OCI-LY7 (cell line): ENCODE measurements at regions not wholly inside any gene's neighbourhood (a gene's known extent, or its start where the extent isn't known, plus 50 kb on each side); places are given as distances from the start of the nearest gene placed in this dataset.

ENCODE experiments used
- BruUV-seq: library from RNA; stranded (reverse); fragments of 400-500 nt; replicated peaks from 2 replicates; lab custom pipeline; 2021; lab: Mats Ljungman, UMichigan
- CTCF ChIA-PET: fragments of 300-600 bp; sonication (Branson Sonifier 250); formaldehyde crosslinking; loops from one replicate; lab custom pipeline; 2022; ENCODE audit warnings: antibody characterized with exemption; ENCODE audit not compliant: unreplicated experiment; lab: Charles Lee
- POLR2A ChIA-PET: fragments of 300-600 bp; sonication (Branson Sonifier 250); formaldehyde crosslinking; loops from one replicate; lab custom pipeline; 2022; ENCODE audit warnings: antibody characterized with exemption; lab: Charles Lee
- DNase-seq: peaks from one replicate; pipeline ENCODE4 v3.0.0-alpha.2; 2015; ENCODE audit warnings: low spot score
- H2AFZ ChIP-seq: fragments of 200-600 bp; sonication (generic), shearing (Covaris generic); 2 replicates; pipeline ENCODE4 v1.6.1; 2014; ENCODE audit warnings: mild to moderate bottlenecking, antibody characterized with exemption, low read length, moderate library complexity
- H3K27ac ChIP-seq: fragments of 200-600 bp; sonication (generic); 2 replicates; pipeline ENCODE4 v1.5.1; 2014; ENCODE audit warnings: mixed run types, low read depth, mild to moderate bottlenecking, moderate library complexity, low read length, inconsistent platforms; ENCODE audit not compliant: poor library complexity, severe bottlenecking
- H3K36me3 ChIP-seq: fragments of 200-600 bp; sonication (generic); 2 replicates; pipeline ENCODE4 v1.6.1; 2014; ENCODE audit warnings: mild to moderate bottlenecking, antibody characterized with exemption, low read length, moderate library complexity, mixed read lengths; ENCODE audit not compliant: insufficient read depth
- H3K4me1 ChIP-seq: fragments of 200-600 bp; sonication (generic); 2 replicates; pipeline ENCODE4 v1.5.1; 2014; ENCODE audit warnings: mild to moderate bottlenecking, low read length; ENCODE audit not compliant: insufficient read depth, poor library complexity, severe bottlenecking
- H3K4me2 ChIP-seq: fragments of 200-600 bp; sonication (generic); 2 replicates; pipeline ENCODE4 v1.6.1; 2014; ENCODE audit warnings: mild to moderate bottlenecking, low read length
- H3K4me3 ChIP-seq: fragments of 200-600 bp; sonication (generic); 2 replicates; pipeline ENCODE4 v1.5.1; 2014; ENCODE audit warnings: mild to moderate bottlenecking, low read depth, low read length; ENCODE audit not compliant: poor library complexity, severe bottlenecking
- H3K79me2 ChIP-seq: fragments of 200-600 bp; sonication (generic); 2 replicates; pipeline ENCODE4 v1.6.1; 2016; ENCODE audit warnings: low read depth, mild to moderate bottlenecking, low read length, moderate library complexity, mixed read lengths; ENCODE audit not compliant: insufficient read depth
- H3K9me2 ChIP-seq: fragments of 200-600 bp; sonication (generic); 2 replicates; pipeline ENCODE4 v1.6.1; 2016; ENCODE audit warnings: mild to moderate bottlenecking, low read length, mixed read lengths; ENCODE audit not compliant: insufficient read depth
- H3K9me3 ChIP-seq: fragments of 200-600 bp; sonication (generic); 2 replicates; pipeline ENCODE4 v1.6.1; 2014; ENCODE audit warnings: mild to moderate bottlenecking, mixed run types, low read length, mixed read lengths
- H4K20me1 ChIP-seq: fragments of 200-600 bp; sonication (generic); 2 replicates; pipeline ENCODE4 v1.6.1; 2014; ENCODE audit warnings: mild to moderate bottlenecking, antibody characterized with exemption, low read length, moderate library complexity, mixed read lengths; ENCODE audit not compliant: insufficient read depth
- CTCF ChIP-seq: fragments of 200-600 bp; sonication (generic); conservative IDR thresholded peaks from 2 replicates; pipeline ENCODE4 v1.5.1; 2014; ENCODE audit warnings: mild to moderate bottlenecking, antibody characterized with exemption, low read length, moderate library complexity, mixed read lengths
- EZH2phosphoT487 ChIP-seq: fragments of 200-600 bp; sonication (generic); IDR thresholded peaks from 2 replicates; pipeline ENCODE4 v1.6.1; 2018; ENCODE audit warnings: low read depth, borderline replicate concordance, mild to moderate bottlenecking, mixed run types, antibody characterized with exemption, low read length, moderate library complexity, mixed read lengths
- intact Hi-C: fragments of 100-400 bp; cut with micrococcal nuclease; formaldehyde crosslinking; loops from one replicate; pipeline ENCODE4 v1.10.0; 2022; ENCODE audit not compliant: unreplicated experiment

- Histone ChIP-seq H3K9me3 (no peaks in the 10 kb centered on the region), H4K20me1 (no peaks in the 10 kb centered on the region), H2AFZ (no peak overlapping the region), H3K36me3 (no peaks in the 10 kb centered on the region), H3K9me2 (no peaks in the 10 kb centered on the region), H3K27ac (no peak overlapping the region), H3K4me3 (no peak overlapping the region), H3K79me2 (no peaks in the 10 kb centered on the region), H3K4me2 (no peak overlapping the region), H3K4me1 (no peaks in the 10 kb centered on the region)
- intact Hi-C loops: no loop called here
- CTCF ChIA-PET: no interaction called here
- POLR2A ChIA-PET: no interaction called here
- DNase-seq: no peak
- no peak for TF ChIP-seq EZH2phosphoT487
- BruUV-seq: no TSS peak
Observed at GRCh38 chr18:30211112-30211511, 831.4 kb downstream of the DSC3 start.

GRCh38 chr18:30208546-30208945, 834.0 kb downstream of the DSC3 start:
- POLR2A ChIA-PET: no interaction called here
- Histone ChIP-seq H4K20me1 (no peaks in the 10 kb centered on the region), H3K27ac (no peak overlapping the region), H3K9me3 (no peaks in the 10 kb centered on the region), H3K4me1 (no peaks in the 10 kb centered on the region), H3K79me2 (no peaks in the 10 kb centered on the region), H2AFZ (no peak overlapping the region), H3K36me3 (no peaks in the 10 kb centered on the region), H3K9me2 (no peaks in the 10 kb centered on the region), H3K4me3 (no peak overlapping the region), H3K4me2 (no peak overlapping the region)
- intact Hi-C loops: no loop called here
- TF ChIP-seq EZH2phosphoT487 (no peak), CTCF (no peak)
- CTCF ChIA-PET: no interaction called here
- no peak for DNase-seq
- no TSS peak for BruUV-seq

GRCh38 chr18:30192216-30192615, 850.3 kb downstream of the DSC3 start:
- no peak overlapping the region for H2AFZ ChIP-seq
- ChIA-PET CTCF (no interaction called here), POLR2A (no interaction called here)
- no TSS peak for BruUV-seq
- TF ChIP-seq EZH2phosphoT487 (no peak), CTCF (no peak)
- H3K36me3 ChIP-seq: no peaks in the 10 kb centered on the region
- no peak overlapping the region for H3K4me3 ChIP-seq
- H3K27ac ChIP-seq: no peak overlapping the region
- no peak overlapping the region for H3K4me2 ChIP-seq
- no peaks in the 10 kb centered on the region for H3K4me1 ChIP-seq
- no peaks in the 10 kb centered on the region for H3K79me2 ChIP-seq
- intact Hi-C loops: no loop called here
- no peaks in the 10 kb centered on the region for H3K9me2 ChIP-seq
- no peaks in the 10 kb centered on the region for H3K9me3 ChIP-seq
- DNase-seq: no peak
- no peaks in the 10 kb centered on the region for H4K20me1 ChIP-seq
